HG03558 (cell line): ENCODE measurements at regions not wholly inside any gene's neighbourhood (a gene's known extent, or its start where the extent isn't known, plus 50 kb on each side); places are given as distances from the start of the nearest gene placed in this dataset.

ENCODE experiments used
- ATAC-seq: cut with Tn5 transposase; IDR thresholded peaks from one replicate; pipeline ENCODE4 v1.9.1; 2021; ENCODE audit warnings: moderate number of reproducible peaks; ENCODE audit not compliant: unreplicated experiment; ENCODE audit errors: extremely low read depth

DNA sequence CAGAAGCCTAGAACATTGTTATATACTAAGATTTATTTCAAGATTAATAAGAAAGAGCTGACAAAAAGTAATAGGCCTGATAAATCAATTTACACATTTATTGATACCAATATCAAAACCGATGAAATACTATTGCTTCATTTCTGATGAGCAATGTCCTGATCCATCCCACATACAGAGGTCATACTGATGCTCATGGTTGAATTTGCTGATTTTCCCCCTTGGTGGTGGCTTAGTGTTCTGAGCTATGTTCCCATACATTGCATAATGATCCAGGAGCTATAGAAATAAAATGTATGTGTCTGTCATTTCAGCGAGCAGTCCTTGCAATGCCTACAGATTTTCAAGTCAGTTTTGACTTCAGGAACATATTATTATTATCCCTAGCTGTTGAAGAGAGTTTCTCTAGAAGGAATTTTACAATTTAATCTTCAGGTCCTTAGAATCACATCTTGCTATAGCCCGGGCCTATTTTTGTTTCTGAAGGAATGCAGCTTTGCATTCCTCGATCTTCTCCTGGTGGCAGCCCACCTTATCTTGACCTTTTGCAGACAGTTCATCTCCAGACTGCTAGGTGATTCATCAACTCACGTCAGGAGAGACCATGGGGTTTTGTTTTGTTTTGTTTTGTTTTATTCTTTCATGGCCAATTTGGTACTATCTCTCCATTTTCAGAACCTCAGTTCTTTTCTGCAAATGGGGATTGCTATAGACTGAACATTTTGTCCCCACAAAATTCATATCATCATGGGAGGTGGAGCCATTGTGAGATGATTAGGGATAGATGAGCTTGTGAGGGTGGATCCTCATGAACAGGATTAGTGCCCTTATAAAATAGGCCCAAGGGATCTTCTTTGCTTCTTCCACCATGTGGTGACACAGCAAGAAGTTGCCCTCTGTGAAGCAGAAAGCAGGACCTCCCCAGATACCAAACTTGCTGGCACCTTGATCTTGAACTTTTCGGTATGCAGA lies 465.6 kb upstream of the IGFBP3 start:
- ATAC-seq = no peak

- ATAC-seq = no peak
Observed at GRCh38 chr7:46385662-46386309, 464.7 kb upstream of the IGFBP3 start.

- no peak for ATAC-seq
Observed at GRCh38 chr7:46383605-46384004, 462.5 kb upstream of the IGFBP3 start.

DNA sequence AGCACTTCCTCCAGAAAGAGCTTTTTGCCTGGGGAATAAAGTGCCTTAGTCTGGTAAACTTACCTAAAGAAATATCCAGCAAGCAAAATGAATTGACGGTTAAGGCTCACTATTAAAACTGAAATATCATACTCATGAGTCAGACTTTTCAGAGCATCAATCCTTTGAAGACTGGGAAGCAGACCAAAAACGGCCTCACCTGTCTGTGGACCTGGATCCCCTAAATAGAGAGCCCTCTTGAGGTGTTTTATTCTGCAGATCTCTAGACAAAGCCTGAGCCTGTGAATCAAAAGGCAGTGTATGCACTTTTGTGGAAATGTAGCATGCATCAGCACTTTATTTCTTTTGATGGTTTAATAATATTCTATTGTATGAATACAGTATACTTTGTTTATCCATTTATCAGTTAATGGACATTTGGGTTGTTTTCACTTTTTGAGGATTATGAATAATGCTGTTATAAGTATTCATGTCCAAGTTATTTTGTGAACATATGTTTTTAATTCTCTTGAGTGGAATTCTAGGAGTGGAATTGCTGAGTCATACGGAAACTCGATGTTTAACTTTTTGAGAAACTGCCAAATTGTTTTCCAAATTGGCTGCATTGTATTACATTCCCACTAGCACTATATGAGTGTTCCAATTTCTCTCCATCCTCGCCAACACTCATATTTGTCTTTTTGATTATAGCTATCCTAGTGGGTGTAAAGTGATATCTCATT lies 449.0 kb upstream of the IGFBP3 start:
- ATAC-seq = no peak

DNA sequence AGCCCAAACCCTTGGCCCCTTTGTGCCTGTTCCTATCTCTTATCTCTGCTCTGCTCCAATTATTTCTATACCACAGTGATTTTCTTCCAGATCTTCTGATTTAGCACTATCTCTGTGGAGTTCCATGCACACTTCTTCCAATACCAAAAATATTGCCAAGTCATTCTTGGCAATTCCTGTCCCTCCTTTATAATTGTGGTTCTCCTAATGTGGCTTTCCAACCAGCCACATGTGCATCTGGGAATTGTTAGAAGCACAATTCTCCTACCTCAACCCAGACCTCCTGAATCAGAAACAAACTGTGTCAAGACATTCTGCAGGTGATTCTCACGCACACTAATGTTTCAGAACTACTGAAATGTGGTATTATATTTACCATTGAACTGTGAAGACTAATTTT lies 447.8 kb upstream of the IGFBP3 start:
- ATAC-seq = no peak

GRCh38 chr7:46366526-46366925 lies 445.5 kb upstream of the IGFBP3 start:
- ATAC-seq = no peak

- ATAC-seq = no peak
Observed at GRCh38 chr7:46363688-46364087, 442.6 kb upstream of the IGFBP3 start.

DNA sequence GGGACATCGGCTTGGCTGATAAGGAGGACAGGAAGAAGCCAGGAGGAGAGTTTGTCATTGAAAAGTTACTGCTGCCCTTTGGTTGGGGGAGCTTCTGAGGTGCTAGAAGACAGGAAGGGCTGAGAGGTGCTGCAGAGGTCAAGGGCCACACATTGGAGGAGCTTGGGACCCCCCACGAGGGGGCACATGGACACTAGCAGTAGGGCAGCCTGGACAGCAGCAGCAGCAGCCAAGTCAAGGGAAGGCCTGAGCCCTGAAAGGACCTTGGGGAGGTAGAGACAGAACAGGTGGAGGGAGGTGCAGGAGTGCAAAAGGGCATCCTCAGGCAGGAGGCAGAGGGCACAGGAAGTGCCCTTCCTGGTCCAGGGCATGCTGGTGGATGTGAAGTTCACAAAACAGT lies 439.7 kb upstream of the IGFBP3 start:
- ATAC-seq = no peak

DNA sequence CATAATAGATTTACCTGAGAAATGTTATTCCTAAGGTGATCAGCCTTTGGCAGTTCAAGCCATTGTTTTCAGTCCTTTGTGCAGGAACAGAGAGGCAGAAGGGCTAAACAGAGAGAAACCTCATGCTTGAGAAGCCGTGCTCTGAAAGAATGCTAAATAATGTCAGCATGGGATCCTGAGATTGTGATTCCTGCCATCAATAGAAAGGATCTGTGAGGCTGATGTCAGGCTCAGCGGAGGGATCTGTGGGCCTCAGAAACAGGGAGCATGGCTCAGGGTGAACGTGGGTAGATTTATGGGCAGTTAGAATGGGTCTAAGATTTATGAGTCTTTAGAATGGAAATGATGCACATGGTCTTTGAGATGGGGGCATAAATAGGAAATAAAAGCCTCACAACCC lies 439.2 kb upstream of the IGFBP3 start:
- no peak for ATAC-seq

DNA sequence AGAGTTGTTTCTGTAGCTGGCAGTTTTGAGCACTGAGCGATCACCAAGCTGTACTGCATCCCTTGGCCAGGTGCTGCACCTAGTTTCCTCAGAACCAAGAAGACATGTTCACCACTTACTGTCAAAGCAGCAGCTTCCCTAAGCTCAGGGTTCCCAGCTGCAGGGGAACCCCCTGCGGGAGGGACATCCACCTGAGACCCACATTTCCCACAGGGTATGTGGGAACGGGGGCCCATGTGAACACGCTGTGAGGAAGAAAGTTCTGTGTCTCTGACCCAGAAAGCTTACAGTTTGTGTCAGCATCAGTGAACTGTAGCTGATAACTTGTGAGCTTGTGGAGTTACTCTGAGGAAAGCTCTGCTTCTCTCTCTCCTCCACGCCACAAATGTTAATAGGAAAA lies 436.8 kb upstream of the IGFBP3 start:
- no peak for ATAC-seq

GRCh38 chr7:46357290-46357689 lies 436.2 kb upstream of the IGFBP3 start:
- ATAC-seq = no peak

- ATAC-seq = no peak
Observed at GRCh38 chr7:46356371-46356770, 435.3 kb upstream of the IGFBP3 start.

- no peak for ATAC-seq
Observed at GRCh38 chr7:46355331-46355730, 434.3 kb upstream of the IGFBP3 start.

DNA sequence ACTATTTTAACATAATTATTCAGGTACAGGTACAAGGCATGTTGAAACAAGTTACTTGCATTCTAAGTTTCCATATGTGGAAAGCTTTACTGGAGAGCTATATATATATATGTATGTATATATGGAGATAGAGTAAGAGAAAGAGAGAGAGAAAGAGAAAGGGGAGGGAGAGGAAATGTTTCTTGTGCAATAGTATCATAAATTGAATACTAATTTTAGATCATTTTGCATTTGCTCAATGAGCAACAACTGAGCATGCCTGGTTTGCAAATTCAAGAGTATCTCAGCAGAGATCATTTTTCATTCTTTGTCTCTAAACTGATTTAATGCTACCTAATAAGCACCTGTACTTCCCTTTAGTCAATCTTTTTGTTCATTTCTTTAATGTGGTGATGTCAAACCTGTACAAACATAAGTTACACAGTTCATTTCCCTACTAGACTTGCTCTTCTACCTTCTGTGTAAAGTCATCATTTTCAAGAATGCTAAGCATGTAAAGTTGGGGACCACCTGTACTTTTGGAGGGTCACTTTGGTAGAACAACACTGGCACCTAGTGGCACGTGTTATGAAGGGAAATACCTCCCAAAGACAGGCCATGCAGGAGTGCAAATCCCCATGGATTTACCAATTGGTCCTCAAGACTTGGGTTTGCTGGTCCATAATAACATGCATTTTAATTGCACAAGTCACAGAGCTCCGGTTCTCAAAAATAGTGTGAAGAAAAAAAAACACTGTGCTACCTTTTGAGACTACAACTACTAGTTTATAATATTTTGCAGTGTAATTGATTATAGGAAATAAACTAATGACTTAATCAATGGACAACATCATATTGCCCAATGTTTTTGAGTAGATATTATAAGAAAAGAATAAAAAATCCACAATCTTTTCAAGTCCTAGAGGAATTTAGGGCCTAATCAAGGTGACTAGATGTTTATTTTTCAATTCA lies 431.2 kb upstream of the IGFBP3 start:
- no peak for ATAC-seq

GRCh38 chr7:46349490-46349889 lies 428.4 kb upstream of the IGFBP3 start:
- no peak for ATAC-seq

DNA sequence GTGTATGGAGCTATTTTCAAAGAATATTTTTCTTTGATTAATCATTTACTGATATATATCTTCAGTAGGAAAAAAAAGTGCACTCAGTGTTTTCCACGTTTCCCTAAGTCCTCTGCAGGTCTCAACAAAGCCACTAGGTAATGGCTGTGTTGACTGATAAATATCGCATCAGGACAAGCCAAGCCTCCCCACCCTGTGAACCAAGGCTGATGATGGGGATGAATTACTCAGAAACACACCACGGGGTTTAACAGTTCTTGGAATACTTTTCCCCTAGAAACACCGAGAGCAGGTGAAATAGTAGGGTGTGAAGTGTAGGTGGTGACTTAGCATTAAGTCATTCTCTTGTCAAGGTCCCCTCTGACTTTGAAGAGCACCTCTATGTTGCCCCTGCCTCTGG lies 423.5 kb upstream of the IGFBP3 start:
- no peak for ATAC-seq

- no peak for ATAC-seq
Observed at GRCh38 chr7:46343802-46344201, 422.7 kb upstream of the IGFBP3 start.

- no peak for ATAC-seq
Observed at GRCh38 chr7:46322937-46323336, 401.9 kb upstream of the IGFBP3 start.

- ATAC-seq = no peak
Observed at GRCh38 chr7:46321556-46322205, 400.6 kb upstream of the IGFBP3 start.
